Calu3 (cell line): ENCODE measurements at regions not wholly inside any gene's neighbourhood (a gene's known extent, or its start where the extent isn't known, plus 50 kb on each side); places are given as distances from the start of the nearest gene placed in this dataset.
"Not testable (repeated sequence)": the region's sequence is repeated elsewhere in the genome, so short reads cannot be mapped to it uniquely, and the experiment has no call there.

Experiments used
- BruUV-seq: library from RNA; stranded (reverse); fragments of 400-500 nt; replicated peaks from 2 replicates; lab custom pipeline; 2021; lab: Mats Ljungman, UMichigan
- CTCF ChIA-PET: fragments of 300-600 bp; sonication (Branson Sonifier 250); formaldehyde crosslinking; loops from one replicate; lab custom pipeline; 2022; ENCODE audit warnings: antibody characterized with exemption; lab: Charles Lee
- DNase-seq: peaks from one replicate; pipeline ENCODE4 v3.0.0; 2022
- H3K27ac Mint-ChIP-seq: one replicate; pipeline ENCODE4 v1.8.0; 2022; ENCODE audit warnings: mixed read lengths; ENCODE audit not compliant: unreplicated experiment
- H3K27me3 Mint-ChIP-seq: one replicate; pipeline ENCODE4 v1.8.0; 2022; ENCODE audit warnings: mixed read lengths; ENCODE audit not compliant: unreplicated experiment
- H3K36me3 Mint-ChIP-seq: one replicate; pipeline ENCODE4 v1.8.0; 2022; ENCODE audit warnings: mild to moderate bottlenecking, moderate library complexity, mixed read lengths; ENCODE audit not compliant: insufficient read depth, unreplicated experiment
- H3K4me1 Mint-ChIP-seq: one replicate; pipeline ENCODE4 v1.8.0; 2022; ENCODE audit warnings: mild to moderate bottlenecking, low read depth, mixed read lengths; ENCODE audit not compliant: unreplicated experiment
- H3K4me3 Mint-ChIP-seq: one replicate; pipeline ENCODE4 v1.8.0; 2022; ENCODE audit warnings: mild to moderate bottlenecking, low read depth, moderate library complexity, mixed read lengths; ENCODE audit not compliant: unreplicated experiment
- H3K9me3 Mint-ChIP-seq: one replicate; pipeline ENCODE4 v1.8.0; 2022; ENCODE audit warnings: low read depth, mixed read lengths; ENCODE audit not compliant: unreplicated experiment
- intact Hi-C: fragments of 100-400 bp; cut with micrococcal nuclease; formaldehyde crosslinking; loops from one replicate; pipeline ENCODE4 v1.10.0; 2022; ENCODE audit not compliant: unreplicated experiment
- TF ChIP-seq, protein P1 (sequence below): fragments of 200-600 bp; IDR thresholded peaks from one replicate; pipeline ENCODE4 v1.8.0; 2022; ENCODE audit warnings: antibody characterized with exemption; ENCODE audit not compliant: unreplicated experiment

DNA sequence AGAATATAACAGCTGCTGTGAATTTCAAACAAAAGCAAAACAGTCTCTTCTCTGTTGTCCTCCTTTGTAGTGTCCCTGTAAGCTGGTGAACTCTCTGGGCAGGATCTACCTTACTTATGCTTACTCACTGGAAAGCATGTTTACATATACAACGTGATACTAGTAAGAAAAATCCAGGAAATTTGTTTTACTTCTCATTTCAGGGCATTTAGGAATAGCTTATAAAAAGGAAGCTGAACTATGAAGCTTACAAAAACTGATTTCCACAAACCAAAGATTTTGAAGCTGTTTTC is 311.0 kb downstream of the NOVA1 start:
- peaks cover 10% of the 10 kb centered on the region for H3K9me3 Mint-ChIP-seq
- DNase-seq: no peak
- no peaks in the 10 kb centered on the region for H3K27me3 Mint-ChIP-seq
- CTCF ChIA-PET: no interaction called here
- no TSS peak for BruUV-seq
- TF ChIP-seq, protein P1, sequence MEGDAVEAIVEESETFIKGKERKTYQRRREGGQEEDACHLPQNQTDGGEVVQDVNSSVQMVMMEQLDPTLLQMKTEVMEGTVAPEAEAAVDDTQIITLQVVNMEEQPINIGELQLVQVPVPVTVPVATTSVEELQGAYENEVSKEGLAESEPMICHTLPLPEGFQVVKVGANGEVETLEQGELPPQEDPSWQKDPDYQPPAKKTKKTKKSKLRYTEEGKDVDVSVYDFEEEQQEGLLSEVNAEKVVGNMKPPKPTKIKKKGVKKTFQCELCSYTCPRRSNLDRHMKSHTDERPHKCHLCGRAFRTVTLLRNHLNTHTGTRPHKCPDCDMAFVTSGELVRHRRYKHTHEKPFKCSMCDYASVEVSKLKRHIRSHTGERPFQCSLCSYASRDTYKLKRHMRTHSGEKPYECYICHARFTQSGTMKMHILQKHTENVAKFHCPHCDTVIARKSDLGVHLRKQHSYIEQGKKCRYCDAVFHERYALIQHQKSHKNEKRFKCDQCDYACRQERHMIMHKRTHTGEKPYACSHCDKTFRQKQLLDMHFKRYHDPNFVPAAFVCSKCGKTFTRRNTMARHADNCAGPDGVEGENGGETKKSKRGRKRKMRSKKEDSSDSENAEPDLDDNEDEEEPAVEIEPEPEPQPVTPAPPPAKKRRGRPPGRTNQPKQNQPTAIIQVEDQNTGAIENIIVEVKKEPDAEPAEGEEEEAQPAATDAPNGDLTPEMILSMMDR: no peak
- intact Hi-C loops: no loop called here
- no peak overlapping the region for H3K27ac Mint-ChIP-seq
- H3K36me3 Mint-ChIP-seq: no peaks in the 10 kb centered on the region
- no peaks in the 10 kb centered on the region for H3K4me1 Mint-ChIP-seq
- H3K4me3 Mint-ChIP-seq: no peak overlapping the region

DNA sequence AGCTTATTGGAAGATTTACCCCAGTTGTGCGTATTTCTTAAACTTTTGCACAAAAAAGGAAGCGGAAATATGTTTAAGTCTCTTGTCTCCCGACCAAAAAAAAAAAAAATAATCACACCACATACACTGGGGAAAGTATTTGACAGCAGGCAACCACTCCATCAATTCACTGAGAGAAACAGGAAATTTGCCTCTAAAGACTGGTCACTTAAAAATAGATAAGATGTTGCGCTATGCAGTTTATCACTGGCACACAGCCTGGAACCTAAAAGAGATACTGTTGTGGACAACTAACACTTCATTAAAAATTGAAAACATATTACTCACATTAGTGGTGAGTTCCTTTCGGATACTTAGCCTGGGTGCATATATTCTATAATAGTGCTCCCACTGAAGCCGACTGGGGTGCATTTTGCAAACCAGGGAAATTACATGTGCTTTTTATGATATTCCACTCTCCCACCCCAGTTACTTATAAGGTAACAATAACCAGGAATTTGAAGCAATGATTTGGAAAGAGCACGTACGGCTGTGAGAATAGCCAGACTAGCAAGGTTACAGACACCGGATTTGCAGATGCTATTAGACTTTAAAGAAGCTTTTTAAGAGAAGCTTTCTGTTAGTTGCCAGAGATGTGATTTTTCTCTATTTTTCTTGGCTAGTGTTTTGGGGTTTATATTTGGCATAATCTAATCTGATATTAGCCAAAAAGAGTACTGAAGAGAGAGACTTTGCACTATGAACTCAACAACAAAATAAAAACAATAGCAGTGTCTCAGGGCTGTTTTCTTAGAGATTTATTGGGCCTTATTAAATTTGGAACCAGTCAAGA is 311.5 kb downstream of the NOVA1 start:
- no TSS peak for BruUV-seq
- Mint-ChIP-seq H3K27ac (no peak overlapping the region), H3K9me3 (peaks cover 10% of the 10 kb centered on the region), H3K4me3 (no peak overlapping the region), H3K4me1 (no peaks in the 10 kb centered on the region), H3K27me3 (no peaks in the 10 kb centered on the region), H3K36me3 (no peaks in the 10 kb centered on the region)
- TF ChIP-seq, protein P1: no peak
- DNase-seq: no peak
- CTCF ChIA-PET: no interaction called here
- intact Hi-C loops: no loop called here

DNA sequence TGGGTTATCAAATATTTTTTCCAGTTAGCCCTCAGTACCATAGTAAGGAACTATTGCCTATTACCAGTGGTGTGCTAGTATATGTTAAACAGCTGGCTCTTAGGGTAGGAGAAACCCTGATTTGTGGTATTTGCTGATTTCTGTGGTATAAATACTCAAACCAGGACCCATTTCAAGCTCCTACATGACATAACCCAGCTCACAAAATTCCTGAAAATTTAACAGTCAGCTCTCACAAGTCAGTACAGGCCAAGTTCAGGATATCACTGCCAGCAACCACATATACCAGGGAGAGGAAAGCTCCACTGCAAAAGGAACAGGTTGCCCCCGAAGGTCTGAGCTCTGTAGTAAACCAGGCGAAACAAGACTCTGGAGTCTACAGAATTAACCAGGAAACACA is 315.3 kb downstream of the NOVA1 start:
- intact Hi-C loops: no loop called here
- H3K9me3 Mint-ChIP-seq: peaks cover 5% of the 10 kb centered on the region
- CTCF ChIA-PET: no interaction called here
- no peak for DNase-seq
- no peaks in the 10 kb centered on the region for H3K27me3 Mint-ChIP-seq
- TF ChIP-seq, protein P1: no peak
- H3K4me1 Mint-ChIP-seq: no peaks in the 10 kb centered on the region
- no TSS peak for BruUV-seq
- no peak overlapping the region for H3K4me3 Mint-ChIP-seq
- no peaks in the 10 kb centered on the region for H3K36me3 Mint-ChIP-seq
- H3K27ac Mint-ChIP-seq: peak overlapping the region; percentile 17

DNA sequence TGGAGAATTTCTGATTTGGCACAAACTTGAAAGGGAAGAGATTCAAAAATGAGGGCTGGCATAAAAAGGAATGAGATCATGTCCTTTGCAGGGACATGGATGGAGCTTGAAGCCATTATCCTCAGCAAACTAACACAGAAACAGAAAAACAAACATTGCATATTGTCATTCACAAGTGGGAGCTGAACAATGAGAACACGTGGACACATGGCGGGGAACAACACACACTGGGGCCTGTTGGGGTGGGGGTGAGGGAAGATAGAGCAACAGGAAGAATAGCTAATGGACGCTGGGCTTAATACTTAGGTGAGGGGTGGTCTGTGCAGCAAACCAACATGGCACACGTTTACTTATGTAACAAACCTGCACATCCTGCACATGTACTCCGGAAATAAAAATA is 315.8 kb downstream of the NOVA1 start:
- not testable (repeated sequence) for BruUV-seq
- peak overlapping the region; percentile 17 for H3K27ac Mint-ChIP-seq

DNA sequence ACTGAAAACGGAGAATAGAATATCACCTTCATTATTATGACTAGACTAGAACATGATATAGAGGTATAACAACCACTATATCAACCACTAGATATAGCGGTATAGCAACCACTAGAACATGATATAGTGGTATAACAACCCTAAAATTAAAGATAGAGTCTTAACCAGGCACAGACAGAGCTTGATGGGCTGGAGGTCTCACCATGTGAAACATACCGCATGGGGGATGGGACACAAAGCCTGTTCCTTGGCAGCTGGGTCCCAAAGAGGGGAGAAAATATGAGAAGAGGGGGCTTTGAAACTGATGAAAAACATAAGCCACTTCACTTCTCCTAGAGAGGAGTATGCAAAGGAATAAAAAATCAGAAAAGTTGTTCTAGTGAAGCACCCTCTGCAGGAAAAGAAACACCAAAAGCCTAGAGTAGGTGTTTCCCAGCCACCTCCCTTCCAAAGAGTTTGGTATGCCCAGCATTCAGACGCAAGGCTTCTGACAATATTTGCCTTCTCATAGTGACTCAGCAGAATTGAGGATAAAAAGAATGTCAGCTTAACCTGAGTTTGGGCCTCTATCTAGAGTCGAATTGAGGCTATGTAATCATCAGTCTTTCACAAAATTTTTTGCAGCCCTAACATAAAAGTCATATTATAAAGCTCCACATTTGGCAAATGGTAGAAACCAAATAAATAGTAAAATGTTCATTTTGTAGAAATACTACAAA is 316.4 kb downstream of the NOVA1 start:
- CTCF ChIA-PET: no interaction called here
- no peak overlapping the region for H3K27ac Mint-ChIP-seq
- H3K36me3 Mint-ChIP-seq: no peaks in the 10 kb centered on the region
- intact Hi-C loops: no loop called here
- H3K4me1 Mint-ChIP-seq: no peaks in the 10 kb centered on the region
- no TSS peak for BruUV-seq
- no peaks in the 10 kb centered on the region for H3K27me3 Mint-ChIP-seq
- H3K4me3 Mint-ChIP-seq: no peak overlapping the region
- peaks cover 5% of the 10 kb centered on the region for H3K9me3 Mint-ChIP-seq
- TF ChIP-seq, protein P1: no peak
- DNase-seq: no peak

More for the DNA sequence above, 315.8 kb downstream of the NOVA1 start:
- H3K9me3 Mint-ChIP-seq, H3K4me3 Mint-ChIP-seq, CTCF ChIA-PET, H3K36me3 Mint-ChIP-seq, intact Hi-C loops, DNase-seq, H3K27me3 Mint-ChIP-seq, H3K4me1 Mint-ChIP-seq: not testable (repeated sequence)
